KMS-11 (cell line): ENCODE measurements at regions not wholly inside any gene's neighbourhood (a gene's known extent, or its start where the extent isn't known, plus 50 kb on each side); places are given as distances from the start of the nearest gene placed in this dataset.

Experiments
- H2AFZ ChIP-seq: fragments of 200-600 bp; sonication (generic); 2 replicates; pipeline ENCODE4 v1.6.1; 2016; ENCODE audit warnings: antibody characterized with exemption, mixed run types, low read depth
- H3K27ac ChIP-seq: fragments of 200-600 bp; sonication (generic); 2 replicates; pipeline ENCODE4 v1.6.1; 2016; ENCODE audit warnings: mild to moderate bottlenecking, mixed run types
- H3K27me3 ChIP-seq: fragments of 200-600 bp; sonication (generic); 2 replicates; pipeline ENCODE4 v1.6.1; 2017; ENCODE audit warnings: mild to moderate bottlenecking, low read depth, mixed run types, moderate library complexity; ENCODE audit not compliant: insufficient read depth
- H3K36me3 ChIP-seq: fragments of 200-600 bp; sonication (generic); 2 replicates; pipeline ENCODE4 v1.6.1; 2017; ENCODE audit warnings: mild to moderate bottlenecking, mixed run types; ENCODE audit not compliant: insufficient read depth
- H3K4me1 ChIP-seq: fragments of 200-600 bp; sonication (generic); 2 replicates; pipeline ENCODE4 v1.6.1; 2016; ENCODE audit warnings: mild to moderate bottlenecking, low read depth, mixed run types; ENCODE audit not compliant: poor library complexity, severe bottlenecking
- H3K4me2 ChIP-seq: fragments of 200-600 bp; sonication (generic); 2 replicates; pipeline ENCODE4 v1.7.0; 2016; ENCODE audit warnings: mild to moderate bottlenecking, mixed run types
- H3K4me3 ChIP-seq: fragments of 200-600 bp; sonication (generic); IDR thresholded peaks from 2 replicates; pipeline ENCODE4 v1.6.1; 2017; ENCODE audit warnings: low read depth, low read length, mixed read lengths; ENCODE audit not compliant: insufficient read depth
- H3K79me2 ChIP-seq: fragments of 200-600 bp; sonication (generic); 2 replicates; pipeline ENCODE4 v1.6.1; 2016; ENCODE audit warnings: low read depth, mixed run types; ENCODE audit not compliant: insufficient read depth
- H3K9ac ChIP-seq: fragments of 200-600 bp; sonication (generic); 2 replicates; pipeline ENCODE4 v1.6.1; 2016; ENCODE audit warnings: mild to moderate bottlenecking, mixed run types
- H4K20me1 ChIP-seq: fragments of 200-600 bp; sonication (generic); 2 replicates; pipeline ENCODE4 v1.6.1; 2016; ENCODE audit warnings: mild to moderate bottlenecking, mixed run types; ENCODE audit not compliant: insufficient read depth
- TF ChIP-seq, protein P1 (sequence below): fragments of 200-600 bp; sonication (generic); conservative IDR thresholded peaks from 2 replicates; pipeline ENCODE4 v1.6.1; 2017; ENCODE audit warnings: low read depth, mild to moderate bottlenecking, antibody characterized with exemption, low read length, moderate library complexity, mixed read lengths

DNA sequence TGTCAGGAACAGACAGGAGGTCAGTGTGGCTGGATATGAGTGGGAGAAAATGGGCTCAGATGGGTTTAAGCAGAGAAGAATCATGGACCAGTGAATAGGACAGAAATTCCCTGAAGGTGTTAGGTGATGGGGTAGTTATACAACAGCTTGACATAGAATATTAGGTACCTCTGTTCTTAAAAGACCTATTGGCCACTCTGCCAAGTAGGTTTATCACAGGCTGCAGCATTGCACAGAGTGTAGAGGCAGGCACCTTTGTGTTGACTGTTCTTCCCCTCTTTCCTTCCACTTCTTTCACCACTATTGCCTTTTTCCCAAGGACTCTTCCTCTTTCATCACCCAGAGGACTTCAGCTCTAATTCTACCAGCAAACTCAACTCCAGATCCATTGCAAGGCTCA is 274.4 kb downstream of the CDCA7 start:
- Histone ChIP-seq H3K4me3 (no peak overlapping the region), H3K27ac (no peak overlapping the region), H3K4me1 (no peaks in the 10 kb centered on the region), H3K9ac (no peak overlapping the region), H3K27me3 (no peaks in the 10 kb centered on the region), H4K20me1 (no peaks in the 10 kb centered on the region), H2AFZ (no peak overlapping the region), H3K36me3 (no peaks in the 10 kb centered on the region), H3K79me2 (no peaks in the 10 kb centered on the region), H3K4me2 (no peak overlapping the region)
- TF ChIP-seq, protein P1, sequence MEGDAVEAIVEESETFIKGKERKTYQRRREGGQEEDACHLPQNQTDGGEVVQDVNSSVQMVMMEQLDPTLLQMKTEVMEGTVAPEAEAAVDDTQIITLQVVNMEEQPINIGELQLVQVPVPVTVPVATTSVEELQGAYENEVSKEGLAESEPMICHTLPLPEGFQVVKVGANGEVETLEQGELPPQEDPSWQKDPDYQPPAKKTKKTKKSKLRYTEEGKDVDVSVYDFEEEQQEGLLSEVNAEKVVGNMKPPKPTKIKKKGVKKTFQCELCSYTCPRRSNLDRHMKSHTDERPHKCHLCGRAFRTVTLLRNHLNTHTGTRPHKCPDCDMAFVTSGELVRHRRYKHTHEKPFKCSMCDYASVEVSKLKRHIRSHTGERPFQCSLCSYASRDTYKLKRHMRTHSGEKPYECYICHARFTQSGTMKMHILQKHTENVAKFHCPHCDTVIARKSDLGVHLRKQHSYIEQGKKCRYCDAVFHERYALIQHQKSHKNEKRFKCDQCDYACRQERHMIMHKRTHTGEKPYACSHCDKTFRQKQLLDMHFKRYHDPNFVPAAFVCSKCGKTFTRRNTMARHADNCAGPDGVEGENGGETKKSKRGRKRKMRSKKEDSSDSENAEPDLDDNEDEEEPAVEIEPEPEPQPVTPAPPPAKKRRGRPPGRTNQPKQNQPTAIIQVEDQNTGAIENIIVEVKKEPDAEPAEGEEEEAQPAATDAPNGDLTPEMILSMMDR: no peak

DNA sequence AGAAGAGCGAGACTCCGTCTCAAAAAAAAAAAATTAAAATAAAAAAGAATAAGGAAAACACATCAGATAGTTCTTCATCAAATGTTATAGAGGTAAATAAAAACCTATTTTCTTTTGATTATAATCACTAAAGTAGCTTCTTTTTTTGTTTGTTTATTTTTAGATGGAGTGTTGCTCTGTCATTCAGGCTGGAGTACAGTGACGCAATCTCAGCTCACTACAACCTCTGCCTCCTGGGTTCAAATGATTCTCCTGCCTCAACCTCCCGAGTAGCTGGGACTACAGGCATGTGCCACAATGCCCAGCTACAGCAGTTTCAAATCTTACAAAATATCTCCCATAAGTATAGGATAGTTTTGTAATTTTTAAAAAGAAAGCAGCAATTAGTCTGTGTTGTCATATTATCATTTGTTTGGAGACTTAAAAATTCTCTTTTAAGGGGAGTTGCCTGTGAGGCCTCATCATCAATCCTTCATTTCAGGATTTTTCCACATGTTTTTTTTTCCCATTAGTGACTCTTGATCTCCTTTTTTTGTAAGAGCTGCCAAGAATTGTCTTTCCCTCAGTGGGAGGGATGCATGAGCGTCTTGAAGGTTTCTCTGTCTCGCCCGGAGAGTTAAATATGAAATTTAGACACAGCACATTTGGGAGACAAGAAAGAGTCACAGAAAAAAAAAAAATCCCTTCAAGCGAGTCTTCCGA is 275.9 kb downstream of the CDCA7 start:
- TF ChIP-seq, protein P1: no peak
- Histone ChIP-seq H3K27me3 (no peaks in the 10 kb centered on the region), H3K9ac (no peak overlapping the region), H3K79me2 (no peaks in the 10 kb centered on the region), H3K4me3 (no peak overlapping the region), H3K4me2 (no peak overlapping the region), H4K20me1 (no peaks in the 10 kb centered on the region), H3K27ac (no peak overlapping the region), H3K36me3 (no peaks in the 10 kb centered on the region), H2AFZ (no peak overlapping the region), H3K4me1 (no peaks in the 10 kb centered on the region)

GRCh38 chr2:173631127-173631460 is 276.4 kb downstream of the CDCA7 start:
- no peak overlapping the region for H3K4me2 ChIP-seq
- no peak overlapping the region for H3K9ac ChIP-seq
- H3K27me3 ChIP-seq: no peaks in the 10 kb centered on the region
- H3K4me1 ChIP-seq: no peaks in the 10 kb centered on the region
- no peak overlapping the region for H2AFZ ChIP-seq
- H3K79me2 ChIP-seq: no peaks in the 10 kb centered on the region
- H4K20me1 ChIP-seq: no peaks in the 10 kb centered on the region
- TF ChIP-seq, protein P1: no peak
- H3K27ac ChIP-seq: no peak overlapping the region
- H3K4me3 ChIP-seq: no peak overlapping the region
- no peaks in the 10 kb centered on the region for H3K36me3 ChIP-seq

- no peak overlapping the region for H3K9ac ChIP-seq
- H3K79me2 ChIP-seq: no peaks in the 10 kb centered on the region
- no peak overlapping the region for H3K4me2 ChIP-seq
- H3K27me3 ChIP-seq: no peaks in the 10 kb centered on the region
- H3K4me3 ChIP-seq: no peak overlapping the region
- no peak overlapping the region for H2AFZ ChIP-seq
- TF ChIP-seq, protein P1: no peak
- H3K27ac ChIP-seq: no peak overlapping the region
- H4K20me1 ChIP-seq: no peaks in the 10 kb centered on the region
- H3K36me3 ChIP-seq: no peaks in the 10 kb centered on the region
- no peaks in the 10 kb centered on the region for H3K4me1 ChIP-seq
Observed at GRCh38 chr2:173644146-173644545, 289.5 kb downstream of the CDCA7 start.
